Upper lobe of left lung (tissue), 6 donors: ENCODE measurements at regions not wholly inside any gene's neighbourhood (a gene's known extent, or its start where the extent isn't known, plus 50 kb on each side); places are given as distances from the start of the nearest gene placed in this dataset.

Experiments
- ATAC-seq, 2 donors: fragments of 200-7000 bp; cut with Tn5 transposase; one replicate each; pipeline ENCODE4 v1.9.1; 2022; ENCODE audit warnings: mild to moderate bottlenecking in 2 of 2, moderate library complexity in 2 of 2; ENCODE audit not compliant: low FRiP score in 2 of 2
- DNase-seq, 2 donors: peaks; one replicate each; pipeline ENCODE4 v3.0.0-alpha.2; 2019 to 2020
- H3K27ac ChIP-seq, 4 donors: fragments of 200-600 bp; sonication (generic); one replicate each; pipeline ENCODE4 v1.5.1; 2016 to 2019
- H3K27me3 ChIP-seq, 4 donors: fragments of 200-600 bp; sonication (generic); one replicate each; pipeline ENCODE4 v1.5.1; 2017 to 2019
- H3K36me3 ChIP-seq, 4 donors: fragments of 200-600 bp; sonication (generic); one replicate each; pipeline ENCODE4 v1.5.1; 2016 to 2019
- H3K4me1 ChIP-seq, 4 donors: fragments of 200-600 bp; sonication (generic); one replicate each; pipeline ENCODE4 v1.5.1; 2018 to 2019
- H3K4me3 ChIP-seq, 4 donors: fragments of 200-600 bp; sonication (generic); one replicate each; pipeline ENCODE4 v1.5.1; 2017 to 2019; ENCODE audit warnings: mild to moderate bottlenecking in 2 of 4, moderate library complexity in 1 of 4
- H3K9me3 ChIP-seq, 4 donors: fragments of 200-600 bp; sonication (generic); one replicate each; pipeline ENCODE4 v1.5.1; 2018 to 2019
- CTCF ChIP-seq, 6 experiments: fragments of 450-650 bp in 4 of 6; fragments of 200-600 bp in 2 of 6; sonication (generic) in 2 of 6; IDR thresholded peaks; one replicate each; pipeline ENCODE4 v1.5.1; 2016 to 2019; ENCODE audit warnings: antibody characterized with exemption in 6 of 6
- EP300 ChIP-seq, 4 donors: sonication (generic); formaldehyde crosslinking; IDR thresholded peaks; one replicate each; pipeline ENCODE4 v1.5.1; 2017; ENCODE audit warnings: antibody characterized with exemption in 4 of 4, control low read depth in 2 of 4
- POLR2A ChIP-seq, 4 donors: fragments of 450-650 bp; IDR thresholded peaks; one replicate each; pipeline ENCODE4 v1.5.1; 2016 to 2017; ENCODE audit warnings: antibody characterized with exemption in 4 of 4, mild to moderate bottlenecking in 2 of 4
- POLR2AphosphoS5 ChIP-seq, 2 donors: sonication (generic); formaldehyde crosslinking; IDR thresholded peaks; one replicate each; pipeline ENCODE4 v1.5.1; 2017; ENCODE audit warnings: antibody characterized with exemption in 2 of 2
- WGBS, 2 donors: methylation state at CpG; one replicate each; pipeline ENCODE4 v1.1.5; 2017 to 2018; 5-methylcytosine and 5-hydroxymethylcytosine counted together
- donor health status: DM: no; HTN: no; CAD: no; lungs with moderate emphysema.
- donor health status: DM: no; HTN: yes; CAD: no; lungs with severe emphysema.

- H3K4me1 ChIP-seq: no peaks in the 10 kb centered on the region
- no peak overlapping the region for H3K4me3 ChIP-seq
- TF ChIP-seq EP300 (IDR thresholded peaks at IDR 0.05) (no peak), POLR2AphosphoS5 (IDR thresholded peaks at IDR 0.05) (no peak), CTCF (IDR thresholded peaks at IDR 0.05) (no peak), POLR2A (IDR thresholded peaks at IDR 0.05) (no peak)
- H3K36me3 ChIP-seq: no peaks in the 10 kb centered on the region
- ATAC-seq (no peak), DNase-seq (no peak)
- WGBS, 2 donors: 61 to 65% methylated on average over 5 of the region's 5 CpGs
- H3K9me3 ChIP-seq: no peaks in the 10 kb centered on the region
- no peak overlapping the region for H3K27ac ChIP-seq
- no peaks in the 10 kb centered on the region for H3K27me3 ChIP-seq
Observed at GRCh38 chr9:87128844-87129493, 181.7 kb upstream of the GAS1 start.

- no peaks in the 10 kb centered on the region for H3K9me3 ChIP-seq
- no peak overlapping the region for H3K4me3 ChIP-seq
- TF ChIP-seq EP300 (IDR thresholded peaks at IDR 0.05): no peak
- TF ChIP-seq POLR2A (IDR thresholded peaks at IDR 0.05): no peak
- no peak for TF ChIP-seq CTCF (IDR thresholded peaks at IDR 0.05)
- TF ChIP-seq POLR2AphosphoS5 (IDR thresholded peaks at IDR 0.05): no peak
- no peaks in the 10 kb centered on the region for H3K27me3 ChIP-seq
- ATAC-seq (no peak), DNase-seq (no peak)
- no peaks in the 10 kb centered on the region for H3K36me3 ChIP-seq
- no peaks in the 10 kb centered on the region for H3K4me1 ChIP-seq
- no peak overlapping the region for H3K27ac ChIP-seq
- 90 to 94% methylated on average over 2 of the region's 2 CpGs for WGBS, 2 donors
Observed at GRCh38 chr9:87135074-87135473, 187.8 kb upstream of the GAS1 start.

GRCh38 chr9:87137718-87138117 lies 190.4 kb upstream of the GAS1 start:
- TF ChIP-seq POLR2AphosphoS5 (IDR thresholded peaks at IDR 0.05) (no peak), EP300 (IDR thresholded peaks at IDR 0.05) (no peak), CTCF (IDR thresholded peaks at IDR 0.05) (no peak), POLR2A (IDR thresholded peaks at IDR 0.05) (no peak)
- H3K4me3 ChIP-seq: no peak overlapping the region
- no peak for DNase-seq
- no peaks in the 10 kb centered on the region for H3K27me3 ChIP-seq
- no peaks in the 10 kb centered on the region for H3K36me3 ChIP-seq
- H3K9me3 ChIP-seq: no peaks in the 10 kb centered on the region
- no peak for ATAC-seq
- WGBS, 2 donors: 52 to 57% methylated on average over 4 of the region's 4 CpGs
- no peaks in the 10 kb centered on the region for H3K4me1 ChIP-seq
- no peak overlapping the region for H3K27ac ChIP-seq

GRCh38 chr9:87138128-87139040 lies 191.1 kb upstream of the GAS1 start:
- H3K9me3 ChIP-seq: no peaks in the 10 kb centered on the region
- WGBS, 2 donors: 29 to 37% methylated on average over 1 of the region's 1 CpG
- H3K27me3 ChIP-seq: no peaks in the 10 kb centered on the region
- no peaks in the 10 kb centered on the region for H3K4me1 ChIP-seq
- H3K36me3 ChIP-seq: no peaks in the 10 kb centered on the region
- no peak overlapping the region for H3K27ac ChIP-seq
- H3K4me3 ChIP-seq: no peak overlapping the region
- DNase-seq: no peak
- TF ChIP-seq POLR2A (IDR thresholded peaks at IDR 0.05) (no peak), POLR2AphosphoS5 (IDR thresholded peaks at IDR 0.05) (no peak), EP300 (IDR thresholded peaks at IDR 0.05) (no peak), CTCF (IDR thresholded peaks at IDR 0.05) (no peak)
- ATAC-seq: no peak
